Left kidney (tissue), 1 donor: ENCODE measurements at regions not wholly inside any gene's neighbourhood (a gene's known extent, or its start where the extent isn't known, plus 50 kb on each side); places are given as distances from the start of the nearest gene placed in this dataset.
"Not testable (repeated sequence)": the region's sequence is repeated elsewhere in the genome, so short reads cannot be mapped to it uniquely, and the experiment has no call there.

Experiments
- DNase-seq: peaks from one replicate; pipeline ENCODE4 v3.0.0-alpha.2; 2013

GRCh38 chr13:38283346-38283745, 66.3 kb upstream of the UFM1 start:
- DNase-seq: no peak

- DNase-seq: no peak
Measured at GRCh38 chr13:38265132-38265497, 84.5 kb upstream of the UFM1 start.

- no peak for DNase-seq
Measured at GRCh38 chr13:38264363-38265131, 85.1 kb upstream of the UFM1 start.

GRCh38 chr13:38262211-38262610, 87.4 kb upstream of the UFM1 start:
- DNase-seq: no peak

- no peak for DNase-seq
Measured at GRCh38 chr13:38255600-38255999, 94.1 kb upstream of the UFM1 start.

GRCh38 chr13:38239874-38240273, 109.8 kb upstream of the UFM1 start:
- DNase-seq: no peak

- no peak for DNase-seq
Measured at GRCh38 chr13:38228322-38228721, 121.3 kb upstream of the UFM1 start.

GRCh38 chr13:38226496-38226895, 123.2 kb upstream of the UFM1 start:
- no peak for DNase-seq

GRCh38 chr13:38223089-38223488, 126.6 kb upstream of the UFM1 start:
- DNase-seq: peak; percentile 33

- not testable (repeated sequence) for DNase-seq
Measured at GRCh38 chr13:38221120-38221519, 128.5 kb upstream of the UFM1 start.

GRCh38 chr13:38216181-38216580, 133.5 kb upstream of the UFM1 start:
- no peak for DNase-seq

- no peak for DNase-seq
Measured at GRCh38 chr13:38213314-38213713, 136.3 kb upstream of the UFM1 start.

- no peak for DNase-seq
Measured at GRCh38 chr13:38210928-38211596, 138.6 kb upstream of the UFM1 start.

GRCh38 chr13:38204556-38204955, 145.1 kb upstream of the UFM1 start:
- DNase-seq: no peak

GRCh38 chr13:38202740-38203139, 146.9 kb upstream of the UFM1 start:
- DNase-seq: no peak

GRCh38 chr13:38191016-38191415, 158.6 kb upstream of the UFM1 start:
- DNase-seq: no peak

GRCh38 chr13:38180670-38181069, 169.0 kb upstream of the UFM1 start:
- no peak for DNase-seq

- DNase-seq: no peak
Measured at GRCh38 chr13:38180126-38180525, 169.5 kb upstream of the UFM1 start.

GRCh38 chr13:38176664-38177063, 173.0 kb upstream of the UFM1 start:
- no peak for DNase-seq

GRCh38 chr13:38173403-38173802, 176.2 kb upstream of the UFM1 start:
- DNase-seq: no peak

GRCh38 chr13:38167164-38167822, 182.4 kb upstream of the UFM1 start:
- DNase-seq: no peak

- DNase-seq: no peak
Measured at GRCh38 chr13:38166116-38166515, 183.5 kb upstream of the UFM1 start.

GRCh38 chr13:38160131-38160530, 189.5 kb upstream of the UFM1 start:
- DNase-seq: no peak
